HG03558 (cell line): ENCODE measurements at regions not wholly inside any gene's neighbourhood (a gene's known extent, or its start where the extent isn't known, plus 50 kb on each side); places are given as distances from the start of the nearest gene placed in this dataset.

Source experiments
- ATAC-seq: cut with Tn5 transposase; IDR thresholded peaks from one replicate; pipeline ENCODE4 v1.9.1; 2021; ENCODE audit warnings: moderate number of reproducible peaks; ENCODE audit not compliant: unreplicated experiment; ENCODE audit errors: extremely low read depth

GRCh38 chr1:56322211-56322610 is 257.2 kb downstream of the PLPP3 start:
- ATAC-seq = no peak

DNA sequence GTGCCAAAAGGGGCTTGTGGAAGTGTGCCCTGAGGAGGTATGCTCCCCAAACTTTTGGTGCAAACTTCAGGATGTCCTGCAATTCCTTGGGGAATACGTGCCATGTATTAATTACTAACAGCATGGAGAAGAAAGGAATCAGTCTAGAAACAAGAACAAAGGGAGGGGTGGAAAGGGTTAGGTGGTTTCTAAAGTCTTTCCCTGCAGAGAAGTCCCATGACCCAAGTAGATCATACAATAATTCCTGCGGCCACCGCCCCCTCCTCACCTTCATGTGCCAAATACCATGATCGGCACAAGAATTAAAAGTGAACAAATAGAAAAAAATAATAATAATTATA is 258.2 kb downstream of the PLPP3 start:
- no peak for ATAC-seq

DNA sequence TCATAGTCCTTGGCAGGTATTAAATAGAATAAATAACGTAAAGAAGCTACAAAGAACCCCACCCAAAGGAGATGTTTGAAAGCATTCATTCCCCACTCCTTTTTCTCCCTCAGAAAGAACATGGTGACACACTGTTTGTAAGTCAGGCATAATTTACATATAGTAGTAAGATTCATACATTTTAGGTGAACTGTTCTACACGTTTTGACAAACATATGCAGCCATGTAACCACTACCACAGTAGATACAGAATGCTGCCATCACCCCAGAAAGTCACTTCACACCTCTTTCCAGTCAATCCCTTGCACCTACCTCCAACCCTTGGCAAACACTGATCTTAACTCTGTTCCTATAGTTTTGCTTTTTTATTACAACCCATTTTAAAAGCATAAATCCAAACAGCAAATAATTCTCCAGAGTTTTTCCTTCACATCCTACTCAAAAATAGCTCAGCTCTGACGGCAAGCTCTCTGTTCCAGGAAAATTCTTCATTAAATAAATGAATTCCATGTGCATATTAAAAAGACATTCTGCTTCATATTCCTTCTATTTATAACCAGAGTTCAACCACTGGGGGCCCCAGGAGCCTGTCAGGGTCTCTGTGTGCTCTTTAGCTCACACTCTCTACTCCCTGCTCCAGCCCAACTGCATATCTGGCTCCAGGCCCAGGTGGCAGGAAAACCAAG is 258.8 kb downstream of the PLPP3 start:
- ATAC-seq = no peak

DNA sequence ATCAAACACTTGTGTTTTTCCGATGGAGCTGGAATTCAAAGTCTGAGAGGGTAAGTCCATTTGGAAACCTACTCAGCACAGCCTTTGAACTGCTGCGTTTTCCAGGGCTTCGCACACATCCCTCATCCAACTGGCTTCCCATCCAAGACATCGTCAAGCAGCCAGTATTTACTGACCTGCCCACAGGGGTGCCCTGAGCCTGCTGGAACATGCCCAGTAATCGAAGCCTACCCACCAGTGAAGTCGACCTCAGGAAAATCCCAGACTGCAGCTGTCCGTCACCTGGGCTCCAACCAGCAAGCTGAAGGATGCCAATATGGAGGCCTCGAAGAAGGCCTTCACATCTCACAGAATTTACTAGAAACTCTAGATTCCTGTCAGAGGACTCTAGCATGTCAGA is 261.6 kb downstream of the PLPP3 start:
- ATAC-seq = no peak

DNA sequence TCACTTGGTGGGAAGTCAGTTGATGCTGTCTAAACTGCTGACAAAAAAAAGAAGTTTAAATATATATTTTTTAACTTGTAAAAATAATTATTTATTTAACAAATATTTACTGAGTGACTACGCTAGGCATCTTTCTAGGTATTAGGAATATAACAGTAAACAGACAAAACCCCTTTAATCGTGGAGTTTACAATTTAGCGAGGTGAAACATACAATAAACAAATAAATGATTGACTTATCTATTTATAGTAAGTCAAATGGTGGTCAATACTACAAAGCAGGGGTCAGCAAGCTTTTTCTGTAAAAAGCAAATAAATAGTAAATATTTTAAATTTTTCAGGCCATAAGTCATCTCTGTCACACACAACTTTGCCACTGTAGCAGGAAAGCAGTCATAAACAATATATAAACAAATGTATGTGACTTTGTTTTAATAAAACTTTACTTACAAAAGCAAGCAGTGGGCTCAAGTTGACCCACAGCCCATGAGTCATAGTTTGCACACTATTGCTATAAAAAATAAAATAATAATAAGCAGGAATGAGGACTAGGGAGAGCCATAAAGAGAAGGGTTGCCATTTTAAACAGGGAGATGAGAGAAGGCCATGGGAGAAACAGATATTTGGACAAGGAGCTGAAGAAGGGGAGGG is 263.9 kb downstream of the PLPP3 start:
- no peak for ATAC-seq

GRCh38 chr1:56313560-56313959 is 265.8 kb downstream of the PLPP3 start:
- ATAC-seq = no peak

GRCh38 chr1:56311766-56312165 is 267.6 kb downstream of the PLPP3 start:
- ATAC-seq = no peak

DNA sequence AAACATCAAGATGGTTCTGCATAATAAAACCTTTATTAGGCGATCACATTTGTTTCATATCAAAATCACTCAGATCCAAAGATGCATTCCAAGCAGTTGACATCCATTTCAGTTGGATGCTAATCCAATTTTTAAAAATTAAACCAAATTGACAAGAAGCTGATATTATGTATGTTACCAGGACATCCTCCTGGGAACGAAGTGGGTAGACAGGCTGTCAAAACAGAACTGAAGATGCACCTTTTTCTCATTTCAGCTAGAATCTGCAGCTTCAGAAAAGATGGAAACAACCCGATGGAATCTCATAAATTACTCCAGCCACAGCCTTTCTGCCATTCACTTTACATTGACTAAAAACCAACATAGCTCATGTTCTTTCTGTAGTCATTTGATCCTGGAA is 268.4 kb downstream of the PLPP3 start:
- ATAC-seq = no peak

- no peak for ATAC-seq
Observed at GRCh38 chr1:56309065-56309464, 270.3 kb downstream of the PLPP3 start.

GRCh38 chr1:56304975-56305374 is 274.4 kb downstream of the PLPP3 start:
- ATAC-seq = no peak

- ATAC-seq = no peak
Observed at GRCh38 chr1:56303805-56304204, 275.6 kb downstream of the PLPP3 start.

DNA sequence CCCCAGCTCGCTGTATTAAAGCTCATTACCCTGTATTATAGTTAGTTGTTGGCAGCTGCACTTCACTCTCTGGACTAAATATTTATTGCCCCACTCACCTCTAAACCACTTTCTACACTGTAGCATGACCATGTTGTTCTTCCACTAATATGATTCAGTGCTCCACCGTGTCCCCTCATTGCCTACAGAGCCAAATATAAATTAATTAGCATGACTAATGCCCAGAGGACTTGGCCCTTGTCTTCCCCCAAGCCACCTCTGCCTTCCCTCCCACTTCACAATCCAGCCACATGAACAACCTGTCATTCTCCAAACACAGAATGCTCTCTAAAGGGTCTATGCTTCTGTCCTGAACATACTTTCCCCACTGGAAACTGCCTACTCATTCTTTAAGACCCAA is 276.5 kb downstream of the PLPP3 start:
- no peak for ATAC-seq

GRCh38 chr1:56301791-56302190 is 277.6 kb downstream of the PLPP3 start:
- ATAC-seq = no peak

GRCh38 chr1:56300836-56301235 is 278.5 kb downstream of the PLPP3 start:
- no peak for ATAC-seq

DNA sequence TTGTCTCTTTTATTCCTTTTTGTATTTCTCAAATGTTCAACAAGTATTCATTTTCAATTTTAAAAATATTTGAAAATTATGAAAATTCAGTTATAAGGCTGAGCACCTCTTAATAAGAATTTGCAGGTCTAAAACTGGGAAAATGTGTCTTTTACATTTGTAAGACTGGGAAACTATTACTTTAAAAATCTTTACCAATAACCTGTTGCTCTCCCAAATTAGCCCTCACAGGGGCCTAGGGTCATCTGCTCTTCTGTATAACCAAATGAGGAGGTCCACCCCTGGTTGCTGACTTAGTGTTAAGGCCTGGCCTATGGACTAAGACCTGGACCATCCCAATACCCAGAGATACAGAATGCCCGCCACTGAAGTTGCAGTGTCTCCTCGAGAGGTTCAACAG is 280.5 kb downstream of the PLPP3 start:
- no peak for ATAC-seq

- no peak for ATAC-seq
Observed at GRCh38 chr1:56297904-56298303, 281.5 kb downstream of the PLPP3 start.

DNA sequence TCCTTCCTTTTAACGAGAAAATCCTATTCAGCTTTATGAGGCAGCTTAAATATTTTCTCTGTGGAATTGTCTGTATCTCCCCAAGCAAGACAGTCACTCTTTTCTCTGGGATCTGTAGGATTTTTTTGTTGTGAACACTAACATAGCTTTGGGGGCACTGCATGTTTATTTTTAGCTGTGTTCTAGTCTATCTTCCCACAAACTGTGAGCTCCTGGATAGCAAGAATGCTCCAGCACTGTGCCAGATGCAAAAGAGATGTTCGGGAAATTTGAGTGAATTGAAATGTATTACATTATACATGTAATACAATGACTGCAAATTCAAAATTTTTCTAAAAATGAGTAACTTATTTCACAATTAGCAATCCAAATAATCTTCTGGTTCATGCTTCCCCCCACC is 282.2 kb downstream of the PLPP3 start:
- ATAC-seq = no peak

DNA sequence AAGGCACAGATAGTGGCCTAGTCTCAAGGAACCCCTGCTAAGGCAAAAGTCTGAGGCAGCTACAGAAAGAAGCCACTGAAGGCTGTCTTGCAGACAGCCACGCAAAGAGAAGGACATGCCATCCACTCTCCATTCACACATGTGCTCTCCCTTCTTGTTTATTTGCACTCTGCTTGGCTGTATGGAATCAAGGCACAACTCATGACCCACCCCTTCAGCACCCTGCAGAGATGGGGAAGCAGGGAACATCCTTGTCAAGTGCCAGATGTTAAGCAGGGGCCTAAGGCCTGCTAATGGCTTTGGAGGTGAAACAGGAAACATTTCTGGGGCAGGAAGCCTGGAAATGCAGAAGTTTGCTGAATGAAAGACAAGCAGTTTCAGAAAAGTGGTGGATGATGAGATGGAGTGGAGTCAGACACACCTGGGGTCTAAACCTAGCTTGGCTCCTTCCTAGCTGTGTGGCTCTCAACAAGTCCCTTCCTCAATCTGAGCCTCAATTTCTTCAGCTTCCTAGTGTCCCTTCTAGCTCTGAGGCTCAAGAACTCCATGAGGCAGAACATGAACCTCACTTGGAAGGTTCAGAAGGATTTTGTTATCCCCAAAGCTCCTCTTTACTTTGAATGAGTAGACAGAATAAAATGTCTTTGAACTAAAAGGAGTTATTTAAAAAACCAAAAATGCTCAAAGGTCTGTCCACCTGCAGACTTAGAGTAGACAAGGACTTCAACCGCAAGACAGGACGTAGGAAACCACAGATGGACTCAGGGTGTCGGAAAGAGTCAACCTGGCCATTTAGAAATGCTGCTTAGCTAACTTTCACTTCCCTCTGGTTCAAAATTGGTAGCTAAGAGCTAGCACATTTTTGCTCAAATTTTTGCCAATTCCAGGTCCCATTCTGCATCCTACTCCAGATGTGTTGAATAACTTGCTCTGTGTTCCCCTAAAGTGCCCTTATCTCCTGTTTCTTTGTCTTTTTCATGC is 283.1 kb downstream of the PLPP3 start:
- ATAC-seq = no peak

GRCh38 chr1:56291374-56291919 is 287.9 kb downstream of the PLPP3 start:
- no peak for ATAC-seq

- ATAC-seq = no peak
Observed at GRCh38 chr1:56289260-56289659, 290.1 kb downstream of the PLPP3 start.

DNA sequence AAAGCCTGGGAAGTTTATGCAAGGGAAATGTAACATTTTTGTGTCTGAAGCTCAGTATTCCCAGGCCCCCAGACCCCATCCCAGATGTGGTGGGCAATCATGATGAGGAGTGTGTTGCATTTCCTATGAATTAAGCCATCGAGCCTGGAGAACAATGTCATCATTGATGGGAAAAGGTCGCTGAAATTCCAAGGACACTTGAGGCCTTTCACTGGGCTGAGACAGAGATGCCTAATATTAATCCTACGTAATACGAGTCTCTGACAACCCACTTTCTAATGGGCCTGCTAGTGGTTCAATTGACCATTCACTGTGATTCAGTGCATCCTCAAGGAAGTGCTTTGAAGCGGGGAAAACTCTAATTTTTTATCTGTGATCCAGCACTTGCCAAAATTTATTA is 291.6 kb downstream of the PLPP3 start:
- ATAC-seq = no peak
